T-cell (primary cell): ENCODE measurements at regions not wholly inside any gene's neighbourhood (a gene's known extent, or its start where the extent isn't known, plus 50 kb on each side); places are given as distances from the start of the nearest gene placed in this dataset.

ENCODE experiments used
- ATAC-seq, 4 experiments: fragments of 200-7000 bp in 3 of 4; fragments of 150-1000 bp in 1 of 4; cut with Tn5 transposase; replicated peaks in 1 of 4; 1 replicate in 3 of 4; 2 replicates in 1 of 4; pipeline ENCODE4 v1.10.0; 2021; ENCODE audit warnings: moderate library complexity in 3 of 4, mild to moderate bottlenecking in 2 of 4, moderate number of reproducible peaks in 1 of 4
- CTCF ChIA-PET, 2 donors: fragments of 300-600 bp; sonication (Branson Sonifier 250); formaldehyde crosslinking; loops; one replicate each; lab custom pipeline; 2022; ENCODE audit warnings: antibody characterized with exemption in 2 of 2; lab: Charles Lee
- POLR2A ChIA-PET, 2 donors: fragments of 300-600 bp; sonication (Branson Sonifier 250); formaldehyde crosslinking; loops; one replicate each; lab custom pipeline; 2022; ENCODE audit warnings: antibody characterized with exemption in 2 of 2; lab: Charles Lee
- DNase-seq, 35 experiments: peaks; one replicate each; pipeline versions ENCODE4 v3.0.0 to v3.0.0-alpha.2; 2013 to 2023
- H3K27ac ChIP-seq: one replicate; pipeline ENCODE4 v1.5.1; 2013; ENCODE audit warnings: low read length
- H3K27me3 ChIP-seq, 2 experiments: replicated peaks in 1 of 2; 1 replicate in 1 of 2; 2 replicates in 1 of 2; pipeline versions ENCODE4 v1.6.1 to v1.7.0; 2013; ENCODE audit warnings: low read length in 1 of 2, mixed read lengths in 1 of 2; ENCODE audit not compliant: control insufficient read depth in 2 of 2, insufficient read depth in 2 of 2; ENCODE audit errors: extremely low read depth in 1 of 2
- H3K36me3 ChIP-seq, 2 donors: 1 replicate in 1 of 2; 2 replicates in 1 of 2; pipeline versions ENCODE4 v1.6.1 to v1.7.0; 2013; ENCODE audit warnings: low read length in 1 of 2; ENCODE audit not compliant: control insufficient read depth in 2 of 2, insufficient read depth in 1 of 2; ENCODE audit errors: extremely low read depth in 1 of 2
- H3K4me1 ChIP-seq, 2 experiments: 1 replicate in 1 of 2; 2 replicates in 1 of 2; pipeline versions ENCODE4 v1.6.1 to v1.7.0; 2013; ENCODE audit warnings: low read length in 2 of 2, mixed read lengths in 1 of 2; ENCODE audit not compliant: insufficient read depth in 2 of 2, control insufficient read depth in 1 of 2; ENCODE audit errors: extremely low read depth in 1 of 2
- H3K4me3 ChIP-seq, 2 donors: 1 replicate in 1 of 2; 2 replicates in 1 of 2; pipeline versions ENCODE4 v1.5.1 to v1.7.0; 2013; ENCODE audit warnings: mild to moderate bottlenecking in 2 of 2, low read length in 1 of 2, moderate library complexity in 1 of 2; ENCODE audit not compliant: control insufficient read depth in 1 of 2; ENCODE audit errors: extremely low read depth in 1 of 2
- H3K9me3 ChIP-seq: 2 replicates; pipeline ENCODE4 v1.7.0; 2013
- H3K27ac Mint-ChIP-seq, 2 donors: one replicate each; pipeline ENCODE4 v1.8.0; 2020 to 2021; ENCODE audit warnings: mild to moderate bottlenecking in 2 of 2, mixed read lengths in 2 of 2
- H3K27me3 Mint-ChIP-seq, 2 donors: one replicate each; pipeline ENCODE4 v1.8.0; 2021 to 2022; ENCODE audit warnings: mixed read lengths in 2 of 2
- H3K36me3 Mint-ChIP-seq: one replicate; pipeline ENCODE4 v1.8.0; 2021; ENCODE audit warnings: mixed read lengths
- H3K4me1 Mint-ChIP-seq, 3 donors: one replicate each; pipeline ENCODE4 v1.8.0; 2020 to 2022; ENCODE audit warnings: mixed read lengths in 3 of 3, mild to moderate bottlenecking in 1 of 3
- H3K4me3 Mint-ChIP-seq, 3 donors: one replicate each; pipeline ENCODE4 v1.8.0; 2020 to 2022; ENCODE audit warnings: mild to moderate bottlenecking in 3 of 3, mixed read lengths in 3 of 3, moderate library complexity in 3 of 3
- H3K9me3 Mint-ChIP-seq, 3 donors: one replicate each; pipeline ENCODE4 v1.8.0; 2020 to 2022; ENCODE audit warnings: mixed read lengths in 3 of 3
- WGBS: methylation state at CpG from one replicate; pipeline ENCODE4 v1.1.5; 2013; ENCODE audit warnings: missing lambda C conversion rate; ENCODE audit not compliant: insufficient coverage; 5-methylcytosine and 5-hydroxymethylcytosine counted together

DNA sequence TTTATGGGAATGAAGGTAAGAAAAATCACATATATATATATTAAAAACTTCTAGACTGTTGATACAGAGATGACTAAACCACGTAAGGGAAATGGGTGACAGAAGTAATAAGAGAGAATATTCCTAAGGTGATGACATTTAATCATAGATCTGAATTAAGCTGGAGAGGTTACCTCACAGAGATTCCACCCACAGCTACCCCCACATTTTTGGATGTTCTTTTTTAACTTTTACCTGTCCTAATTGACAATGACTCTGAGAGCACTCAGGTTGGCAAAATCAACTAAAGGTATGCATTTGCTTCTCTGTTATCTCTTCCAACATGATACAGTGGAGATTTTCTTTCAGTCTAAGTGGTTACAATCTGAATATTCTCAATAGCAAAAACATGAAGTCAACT, 1280.6 kb downstream of the CDH11 start:
- no peaks in the 10 kb centered on the region for H3K27me3 ChIP-seq
- no CpG with 5 or more reads among the region's 1 CpG for WGBS
- Mint-ChIP-seq H3K27me3 (no peaks in the 10 kb centered on the region), H3K4me1 (no peaks in the 10 kb centered on the region), H3K4me3 (no peak overlapping the region), H3K36me3 (no peaks in the 10 kb centered on the region), H3K27ac (no peak overlapping the region), H3K9me3 (peaks cover 32 to 47% (median 33%) of the 10 kb centered on the region in 3 donors)
- H3K4me3 ChIP-seq: no peak overlapping the region
- H3K27ac ChIP-seq: no peak overlapping the region
- ChIA-PET CTCF (no interaction called here), POLR2A (no interaction called here)
- no peaks in the 10 kb centered on the region for H3K4me1 ChIP-seq
- DNase-seq (no peak), ATAC-seq (no peak)
- no peaks in the 10 kb centered on the region for H3K9me3 ChIP-seq
- H3K36me3 ChIP-seq: no peaks in the 10 kb centered on the region

DNA sequence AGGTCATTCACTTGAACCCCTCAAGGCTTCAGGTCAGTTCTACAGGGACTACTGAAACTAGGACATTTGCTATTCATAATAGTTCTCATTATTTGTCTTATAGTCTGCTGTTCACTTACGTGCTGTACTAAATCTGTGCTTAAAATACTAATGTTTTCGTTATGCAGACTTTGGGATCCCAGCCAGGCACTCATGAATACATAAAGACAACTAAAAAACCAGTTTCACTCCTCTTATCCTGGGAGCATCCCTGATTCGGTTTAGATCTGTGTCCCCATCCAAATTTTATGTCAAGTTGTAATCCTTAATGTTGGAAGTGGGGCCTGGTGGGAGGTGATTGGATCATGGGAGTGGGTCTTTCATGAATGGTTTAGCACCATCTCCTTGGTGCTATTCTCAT, 1291.8 kb downstream of the CDH11 start:
- Mint-ChIP-seq H3K9me3 (peaks cover 7 to 27% (median 25%) of the 10 kb centered on the region in 3 donors), H3K36me3 (no peaks in the 10 kb centered on the region), H3K27ac (no peak overlapping the region), H3K4me3 (no peak overlapping the region), H3K27me3 (no peaks in the 10 kb centered on the region), H3K4me1 (no peaks in the 10 kb centered on the region)
- H3K27me3 ChIP-seq: no peaks in the 10 kb centered on the region
- H3K4me3 ChIP-seq: no peak overlapping the region
- ChIA-PET POLR2A (no interaction called here), CTCF (no interaction called here)
- peaks cover 2% of the 10 kb centered on the region for H3K9me3 ChIP-seq
- H3K36me3 ChIP-seq: no peaks in the 10 kb centered on the region
- H3K27ac ChIP-seq: no peak overlapping the region
- ATAC-seq (no peak), DNase-seq (no peak)
- no CpG with 5 or more reads among the region's 3 CpGs for WGBS
- no peaks in the 10 kb centered on the region for H3K4me1 ChIP-seq

DNA sequence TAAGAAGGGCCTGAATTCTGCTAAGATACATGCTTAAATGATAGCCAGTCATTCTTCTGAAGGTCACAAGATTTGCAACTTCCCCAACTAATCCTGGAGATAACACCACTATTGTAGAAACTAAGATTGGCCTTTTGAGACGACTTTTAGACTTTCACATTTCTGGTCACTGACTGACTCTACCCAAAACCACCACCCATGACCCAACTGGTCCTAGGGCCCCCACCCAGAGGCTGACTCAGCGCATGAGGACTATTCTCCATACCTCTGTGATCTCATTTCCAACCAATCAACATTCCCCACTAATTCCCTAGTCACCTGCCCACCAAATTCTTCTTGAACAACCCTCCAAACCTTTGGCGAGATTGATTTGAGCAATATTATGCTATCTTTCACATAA, 1299.0 kb downstream of the CDH11 start:
- Histone ChIP-seq H3K27me3 (no peaks in the 10 kb centered on the region), H3K27ac (no peak overlapping the region), H3K4me3 (no peak overlapping the region), H3K9me3 (no peaks in the 10 kb centered on the region), H3K4me1 (no peaks in the 10 kb centered on the region), H3K36me3 (no peaks in the 10 kb centered on the region)
- WGBS: 81% methylated on average over 2 of the region's 3 CpGs
- no peak overlapping the region for H3K4me3 Mint-ChIP-seq
- no peaks in the 10 kb centered on the region for H3K4me1 Mint-ChIP-seq
- no peaks in the 10 kb centered on the region for H3K36me3 Mint-ChIP-seq
- H3K9me3 Mint-ChIP-seq: peaks cover 27 to 41% (median 27%) of the 10 kb centered on the region in 3 donors
- ChIA-PET POLR2A (no interaction called here), CTCF (no interaction called here)
- DNase-seq: no peak
- H3K27me3 Mint-ChIP-seq: no peaks in the 10 kb centered on the region
- ATAC-seq: no peak
- H3K27ac Mint-ChIP-seq: no peak overlapping the region

DNA sequence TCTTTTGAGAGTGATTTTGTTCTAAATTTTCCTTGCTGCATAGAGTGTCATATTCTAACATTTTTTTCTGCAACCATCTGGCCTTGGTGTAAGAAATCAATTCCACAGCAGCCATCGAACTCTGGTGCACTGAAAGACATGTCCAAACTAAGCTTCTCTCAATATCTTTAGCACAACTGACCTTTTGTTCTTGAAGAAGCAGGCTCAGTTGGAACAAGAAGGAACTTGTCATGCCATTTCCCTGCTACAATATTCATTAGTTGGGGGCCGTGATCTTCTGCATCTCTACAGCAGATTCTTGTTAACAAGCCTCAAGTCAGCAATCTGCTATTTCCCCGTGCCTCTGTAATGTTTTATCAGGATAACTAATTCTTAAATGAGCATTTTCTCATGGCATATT, 1305.6 kb downstream of the CDH11 start:
- 67% methylated on average over 1 of the region's 3 CpGs for WGBS
- Mint-ChIP-seq H3K4me1 (no peaks in the 10 kb centered on the region), H3K9me3 (peaks cover 24 to 43% (median 36%) of the 10 kb centered on the region in 3 donors), H3K27ac (no peak overlapping the region), H3K27me3 (no peaks in the 10 kb centered on the region), H3K4me3 (no peak overlapping the region), H3K36me3 (no peaks in the 10 kb centered on the region)
- Histone ChIP-seq H3K4me3 (no peak overlapping the region), H3K27me3 (no peaks in the 10 kb centered on the region), H3K27ac (no peak overlapping the region), H3K4me1 (no peaks in the 10 kb centered on the region), H3K9me3 (no peaks in the 10 kb centered on the region), H3K36me3 (no peaks in the 10 kb centered on the region)
- ChIA-PET CTCF (no interaction called here), POLR2A (no interaction called here)
- DNase-seq (no peak), ATAC-seq (no peak)

DNA sequence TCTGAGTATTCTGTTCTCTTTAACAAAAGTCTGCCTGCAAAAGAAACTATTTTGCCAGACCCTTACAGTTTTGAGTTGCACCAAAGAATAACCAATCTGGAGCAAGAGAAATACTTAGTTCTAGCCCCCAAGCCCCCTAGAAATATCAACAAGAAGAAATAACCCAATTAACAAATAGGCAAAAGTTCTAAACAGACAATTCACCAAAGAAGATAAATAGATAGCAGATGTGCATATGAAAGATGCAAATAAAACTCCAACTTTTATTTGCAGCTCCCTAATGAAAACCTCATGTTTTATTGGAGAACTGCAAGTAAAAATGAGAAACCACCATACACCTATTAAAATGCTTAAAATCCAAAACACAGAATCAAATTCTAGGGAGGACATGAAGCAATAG, 1308.0 kb downstream of the CDH11 start:
- H3K27ac Mint-ChIP-seq: no peak overlapping the region
- no peaks in the 10 kb centered on the region for H3K27me3 ChIP-seq
- ChIA-PET CTCF (no interaction called here), POLR2A (no interaction called here)
- H3K9me3 Mint-ChIP-seq: peaks cover 14 to 34% (median 33%) of the 10 kb centered on the region in 3 donors
- no peaks in the 10 kb centered on the region for H3K36me3 ChIP-seq
- no peaks in the 10 kb centered on the region for H3K27me3 Mint-ChIP-seq
- no peak overlapping the region for H3K27ac ChIP-seq
- H3K9me3 ChIP-seq: no peaks in the 10 kb centered on the region
- H3K4me3 Mint-ChIP-seq: no peak overlapping the region
- no peaks in the 10 kb centered on the region for H3K4me1 Mint-ChIP-seq
- H3K36me3 Mint-ChIP-seq: no peaks in the 10 kb centered on the region
- no peak for DNase-seq
- no peaks in the 10 kb centered on the region for H3K4me1 ChIP-seq
- no peak overlapping the region for H3K4me3 ChIP-seq
- ATAC-seq: no peak

DNA sequence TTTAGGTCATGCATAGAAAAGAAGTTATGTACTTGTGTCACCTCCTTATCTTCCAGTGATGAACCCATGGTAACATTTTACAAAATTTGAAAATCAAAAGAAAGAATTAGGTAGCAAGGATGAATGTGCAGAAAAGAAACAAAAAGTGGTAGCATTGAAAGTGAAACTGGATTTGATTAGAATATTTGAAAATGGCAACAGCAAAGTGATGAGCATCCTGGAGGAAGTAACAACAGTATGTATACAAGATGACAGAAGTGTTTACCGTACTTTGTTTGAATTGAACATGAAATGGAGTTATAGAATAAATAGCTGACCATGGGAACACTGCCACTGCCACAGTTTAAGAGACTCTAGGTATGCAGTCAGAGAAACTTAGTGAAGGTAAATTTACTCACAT, 1313.1 kb downstream of the CDH11 start:
- Mint-ChIP-seq H3K36me3 (no peaks in the 10 kb centered on the region), H3K27me3 (no peaks in the 10 kb centered on the region), H3K4me3 (no peak overlapping the region), H3K4me1 (no peaks in the 10 kb centered on the region), H3K27ac (no peak overlapping the region), H3K9me3 (peaks cover 8 to 25% (median 21%) of the 10 kb centered on the region in 3 donors)
- Histone ChIP-seq H3K27ac (no peak overlapping the region), H3K9me3 (no peaks in the 10 kb centered on the region), H3K36me3 (no peaks in the 10 kb centered on the region), H3K27me3 (no peaks in the 10 kb centered on the region), H3K4me3 (no peak overlapping the region), H3K4me1 (no peaks in the 10 kb centered on the region)
- no peak for ATAC-seq
- DNase-seq: no peak
- no CpG with 5 or more reads among the region's 1 CpG for WGBS
- ChIA-PET POLR2A (no interaction called here), CTCF (no interaction called here)

DNA sequence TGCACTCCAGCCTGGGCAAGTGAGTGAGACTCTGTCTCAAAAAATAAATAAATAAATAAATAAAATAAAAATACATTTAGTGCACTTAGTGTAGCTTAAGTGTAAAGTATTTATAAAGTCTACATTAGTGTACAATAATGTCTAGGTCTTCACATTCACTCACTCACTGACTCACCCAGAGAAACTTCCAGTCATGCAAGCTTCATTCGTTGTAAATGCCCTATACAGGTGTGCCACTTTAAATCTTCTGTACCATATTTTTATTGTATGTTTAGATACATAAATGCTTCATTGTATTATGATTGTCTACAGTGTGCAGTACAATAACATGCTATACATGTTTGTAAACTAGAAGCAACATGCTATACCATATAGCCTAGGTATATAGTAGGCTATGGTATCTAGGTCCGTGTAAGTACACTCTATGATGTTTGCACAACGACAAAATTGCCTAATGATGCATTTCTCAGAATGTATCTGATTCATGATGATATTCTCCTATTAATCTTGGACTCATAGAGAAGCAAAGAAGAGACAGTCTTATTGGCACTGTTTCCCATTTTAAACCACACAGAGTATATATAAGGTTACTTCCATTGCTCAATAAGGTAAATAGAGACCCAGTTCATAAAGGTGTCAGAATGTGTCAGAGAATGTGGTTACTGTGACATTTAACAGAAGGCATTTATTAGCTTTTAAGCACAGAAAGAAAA, 1314.9 kb downstream of the CDH11 start:
- Mint-ChIP-seq H3K4me3 (no peak overlapping the region), H3K36me3 (no peaks in the 10 kb centered on the region), H3K27ac (no peak overlapping the region), H3K27me3 (no peaks in the 10 kb centered on the region), H3K4me1 (no peaks in the 10 kb centered on the region), H3K9me3 (peaks cover 8 to 24% (median 17%) of the 10 kb centered on the region in 3 donors)
- ChIA-PET POLR2A (no interaction called here), CTCF (no interaction called here)
- no peaks in the 10 kb centered on the region for H3K9me3 ChIP-seq
- no peaks in the 10 kb centered on the region for H3K36me3 ChIP-seq
- H3K4me1 ChIP-seq: no peaks in the 10 kb centered on the region
- H3K27me3 ChIP-seq: no peaks in the 10 kb centered on the region
- DNase-seq: no peak
- no CpG with 5 or more reads among the region's 3 CpGs for WGBS
- no peak overlapping the region for H3K4me3 ChIP-seq
- no peak for ATAC-seq
- H3K27ac ChIP-seq: no peak overlapping the region
